ENCODE measurements at regions not wholly inside any gene's neighbourhood (a gene's known extent, or its start where the extent isn't known, plus 50 kb on each side); places are given as distances from the start of the nearest gene placed in this dataset.
"Not testable (repeated sequence)": the region's sequence is repeated elsewhere in the genome, so short reads cannot be mapped to it uniquely, and the experiment has no call there.

GRCh38 chr10:36538953-36539586 is 586.3 kb upstream of the ANKRD30A start:
- DNase-seq (ENCODE audit: low read depth) = no peak
- TF ChIP-seq CTCF (IDR thresholded peaks at IDR 0.05; ENCODE audit: low read depth, low read length, missing control alignments) = no peak
- H3K4me3 ChIP-seq (ENCODE audit: low read depth, low read length) = no peak overlapping the region

- TF ChIP-seq CTCF (IDR thresholded peaks at IDR 0.05; ENCODE audit: low read depth, low read length, missing control alignments) = no peak
- H3K4me3 ChIP-seq (ENCODE audit: low read depth, low read length) = no peak overlapping the region
- peak; percentile 2 for DNase-seq (ENCODE audit: low read depth)
These were observed 590.9 kb upstream of the ANKRD30A start for GRCh38 chr10:36534471-36535002.

GRCh38 chr10:36533861-36534260 is 591.5 kb upstream of the ANKRD30A start:
- no peak overlapping the region for H3K4me3 ChIP-seq (ENCODE audit: low read depth, low read length)
- TF ChIP-seq CTCF (IDR thresholded peaks at IDR 0.05; ENCODE audit: low read depth, low read length, missing control alignments) = no peak
- no peak for DNase-seq (ENCODE audit: low read depth)

- TF ChIP-seq CTCF (IDR thresholded peaks at IDR 0.05; ENCODE audit: low read depth, low read length, missing control alignments) = no peak
These were observed 592.1 kb upstream of the ANKRD30A start for GRCh38 chr10:36533316-36533715.

GRCh38 chr10:36531621-36532020 is 593.8 kb upstream of the ANKRD30A start:
- no peak for DNase-seq (ENCODE audit: low read depth)
- no peak overlapping the region for H3K4me3 ChIP-seq (ENCODE audit: low read depth, low read length)
- TF ChIP-seq CTCF (IDR thresholded peaks at IDR 0.05; ENCODE audit: low read depth, low read length, missing control alignments) = no peak

More at GRCh38 chr10:36533316-36533715, 592.1 kb upstream of the ANKRD30A start:
- no peak overlapping the region for H3K4me3 ChIP-seq (ENCODE audit: low read depth, low read length)
- no peak for DNase-seq (ENCODE audit: low read depth)

- no peak for DNase-seq (ENCODE audit: low read depth)
- no peak overlapping the region for H3K4me3 ChIP-seq (ENCODE audit: low read depth, low read length)
- no peak for TF ChIP-seq CTCF (IDR thresholded peaks at IDR 0.05; ENCODE audit: low read depth, low read length, missing control alignments)
These were observed 599.4 kb upstream of the ANKRD30A start for GRCh38 chr10:36526033-36526432.

GRCh38 chr10:36524126-36524525 is 601.3 kb upstream of the ANKRD30A start:
- DNase-seq (ENCODE audit: low read depth); H3K4me3 ChIP-seq (ENCODE audit: low read depth, low read length): not testable (repeated sequence)
